ENCODE measurements at regions not wholly inside any gene's neighbourhood (a gene's known extent, or its start where the extent isn't known, plus 50 kb on each side); places are given as distances from the start of the nearest gene placed in this dataset.

DNA sequence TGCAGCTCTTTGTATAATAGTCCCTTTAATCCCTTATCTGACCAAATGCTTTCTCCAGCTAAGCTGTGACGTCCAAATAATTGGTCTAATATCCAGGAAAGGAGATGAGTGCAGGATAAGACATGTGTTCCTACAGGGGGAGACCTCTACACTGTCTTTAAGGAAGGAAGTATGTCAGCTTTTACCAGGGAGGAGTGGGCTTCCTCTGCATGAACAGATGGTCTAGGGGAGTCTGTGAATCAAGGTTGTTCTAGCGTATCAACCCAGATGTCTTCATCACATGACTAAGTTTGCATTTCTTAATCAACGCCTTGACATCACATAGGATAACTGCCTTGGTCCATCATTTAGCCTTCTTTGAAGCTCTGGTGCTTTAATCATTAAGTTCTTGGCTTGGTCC lies 528.2 kb downstream of the MRPL39 start:
- no peak for DNase-seq (ENCODE audit: extremely low read depth, low read depth)

DNA sequence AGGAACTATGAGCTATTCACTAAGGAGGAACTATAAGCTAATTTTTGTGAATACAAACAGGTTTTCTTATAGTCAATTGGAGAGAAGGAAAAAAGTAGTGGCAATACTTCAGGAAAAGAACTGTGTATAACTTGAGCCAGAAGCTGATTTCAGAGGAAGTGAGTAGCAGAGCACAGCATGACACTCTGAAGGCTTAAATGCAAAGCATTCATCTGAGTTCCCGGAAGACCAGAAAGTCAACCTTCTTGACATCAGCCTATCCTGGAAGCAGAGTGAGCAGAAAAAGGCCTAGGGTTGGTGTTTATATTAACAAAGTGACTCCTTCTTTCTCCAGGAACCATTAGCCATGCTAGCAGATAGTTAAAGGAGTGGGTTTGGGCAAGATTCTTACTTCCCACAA lies 545.2 kb downstream of the MRPL39 start:
- no peak for DNase-seq (ENCODE audit: extremely low read depth, low read depth)

DNA sequence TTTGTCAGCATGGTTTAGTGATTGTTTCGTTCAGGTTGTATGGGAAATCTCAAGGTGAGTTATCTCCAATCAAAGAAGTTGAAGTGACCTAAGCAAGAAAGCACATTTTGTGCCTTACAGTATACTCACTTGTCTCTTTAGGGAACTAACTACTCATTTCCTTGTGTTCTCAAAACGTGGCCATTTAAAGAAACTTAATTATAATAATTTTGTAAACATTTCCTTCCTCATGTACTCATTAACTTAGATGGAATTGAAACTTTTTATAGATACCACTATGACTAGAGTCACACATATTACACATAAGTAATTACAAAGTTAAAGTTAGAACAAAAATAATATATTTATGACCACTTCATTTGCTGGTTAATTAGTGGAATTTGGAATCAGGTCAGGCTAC lies 552.6 kb downstream of the MRPL39 start:
- DNase-seq (ENCODE audit: extremely low read depth, low read depth) = no peak

DNA sequence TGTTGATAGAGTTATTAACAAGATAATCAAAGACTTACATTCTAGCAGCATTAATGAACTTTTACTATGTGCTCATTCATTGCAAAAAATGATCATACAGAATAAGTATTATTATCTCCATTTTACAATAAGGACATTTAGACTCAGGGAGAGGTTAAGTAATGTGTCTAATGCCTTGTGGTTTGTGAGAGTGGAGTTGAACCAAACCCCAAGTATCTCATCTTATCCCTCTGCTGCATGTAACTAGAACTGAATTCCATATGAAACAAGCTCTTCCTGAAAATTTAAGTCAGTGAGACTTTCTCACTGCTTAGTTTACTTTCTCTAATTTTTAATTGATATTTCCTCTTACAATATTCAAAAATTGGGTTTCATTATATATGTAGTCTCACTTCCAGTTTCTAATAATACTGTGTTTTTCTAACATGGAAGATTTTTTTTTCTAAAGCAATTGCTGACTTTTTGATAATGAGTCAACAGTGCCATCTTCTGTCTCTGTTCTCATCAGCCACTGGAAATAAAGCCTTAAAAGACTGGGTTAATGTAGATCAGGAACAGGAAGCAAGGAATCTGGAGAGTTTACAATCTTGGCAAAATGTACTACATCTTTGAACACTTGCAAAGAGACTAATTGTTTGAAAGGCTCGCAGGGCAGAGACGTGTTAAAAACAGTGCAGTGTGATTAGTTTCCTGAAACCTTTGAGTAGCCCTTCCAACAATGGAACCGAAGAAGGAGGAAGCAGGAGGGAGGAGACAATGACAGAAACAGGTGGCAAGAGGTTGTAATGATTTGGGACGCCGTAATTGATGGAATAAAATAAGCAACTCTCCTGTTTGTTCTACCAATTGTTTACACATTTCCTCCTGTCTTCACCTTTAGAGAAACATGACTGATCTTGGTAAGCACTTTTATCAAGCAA lies 567.6 kb downstream of the MRPL39 start:
- peak; percentile 22 for DNase-seq (ENCODE audit: extremely low read depth, low read depth)

DNA sequence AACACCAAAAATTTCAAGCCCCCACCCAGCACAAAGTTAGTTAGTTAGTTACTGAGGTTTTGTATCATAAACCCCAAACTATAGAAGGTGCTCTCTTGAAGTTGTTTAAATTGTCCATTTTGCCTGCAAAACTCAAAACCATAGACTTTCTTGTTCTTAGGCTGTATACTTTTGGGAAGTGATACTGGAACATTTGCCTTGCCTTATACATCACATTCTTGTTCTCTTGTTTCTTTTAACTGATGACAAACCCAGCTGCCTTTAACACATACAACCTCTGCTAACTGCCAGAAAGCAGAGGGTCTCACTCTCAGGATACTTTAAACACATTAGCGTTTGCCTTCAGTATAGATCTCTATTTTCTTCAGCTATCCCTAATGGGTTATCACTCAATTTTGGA lies 570.5 kb downstream of the MRPL39 start:
- DNase-seq (ENCODE audit: extremely low read depth, low read depth) = no peak

DNA sequence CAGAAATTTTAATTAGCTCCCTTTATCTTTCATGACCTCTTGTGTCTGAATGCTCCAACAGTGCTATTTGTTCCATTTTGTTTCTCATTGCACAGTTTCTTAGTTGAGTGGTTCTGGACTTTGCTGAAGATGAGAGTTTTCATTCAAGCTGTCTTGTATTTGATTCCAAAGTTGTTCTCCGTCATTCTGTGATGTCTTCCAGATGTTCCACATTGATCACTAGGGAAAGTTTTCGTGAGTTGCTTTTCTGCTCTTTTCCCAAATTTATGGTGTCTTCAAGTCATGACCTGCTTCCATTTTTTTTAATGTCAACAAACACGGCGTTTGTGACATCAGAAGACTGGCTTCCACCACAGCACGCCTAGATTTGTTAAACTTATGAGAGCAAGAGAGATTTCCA lies 575.5 kb downstream of the MRPL39 start:
- DNase-seq (ENCODE audit: extremely low read depth, low read depth) = no peak

DNA sequence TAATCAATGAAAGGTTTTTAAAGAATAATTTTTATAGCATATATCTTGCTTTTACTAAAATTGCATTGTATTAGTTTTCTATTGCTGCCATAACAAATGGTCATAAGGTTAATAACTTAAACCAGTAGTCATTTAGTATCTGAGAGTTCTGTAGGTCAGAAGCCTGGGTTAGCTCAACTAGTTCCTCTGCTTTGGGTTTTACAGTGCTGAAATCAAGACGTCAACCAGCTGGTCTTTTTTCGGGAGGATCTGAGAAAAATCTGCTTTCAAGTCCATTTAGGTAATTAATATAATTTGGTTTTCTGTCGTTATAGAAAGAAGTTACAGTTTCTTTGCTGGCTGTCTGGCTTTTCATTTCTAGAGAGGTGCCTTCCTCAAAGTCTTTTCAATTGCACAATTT lies 577.7 kb downstream of the MRPL39 start:
- no peak for DNase-seq (ENCODE audit: extremely low read depth, low read depth)

DNA sequence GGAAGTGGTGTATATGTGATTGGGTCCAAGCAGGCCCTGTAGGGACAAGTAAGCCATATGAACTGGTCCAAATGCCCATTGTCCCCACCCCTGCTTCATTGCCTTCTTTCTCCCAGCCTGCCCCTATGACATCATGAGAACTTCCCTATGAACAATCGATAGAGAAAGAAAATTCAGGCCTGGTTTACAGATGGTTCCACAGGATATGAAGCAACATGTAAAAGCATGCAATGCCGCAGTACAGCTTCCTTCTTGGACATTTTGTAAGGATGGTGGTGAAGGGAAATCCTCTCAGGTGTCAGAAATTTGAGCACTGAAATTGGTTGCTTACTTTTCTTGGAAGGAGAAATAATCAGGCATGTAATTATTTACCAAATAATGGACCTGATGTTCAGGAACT lies 581.7 kb downstream of the MRPL39 start:
- DNase-seq (ENCODE audit: extremely low read depth, low read depth) = no peak

DNA sequence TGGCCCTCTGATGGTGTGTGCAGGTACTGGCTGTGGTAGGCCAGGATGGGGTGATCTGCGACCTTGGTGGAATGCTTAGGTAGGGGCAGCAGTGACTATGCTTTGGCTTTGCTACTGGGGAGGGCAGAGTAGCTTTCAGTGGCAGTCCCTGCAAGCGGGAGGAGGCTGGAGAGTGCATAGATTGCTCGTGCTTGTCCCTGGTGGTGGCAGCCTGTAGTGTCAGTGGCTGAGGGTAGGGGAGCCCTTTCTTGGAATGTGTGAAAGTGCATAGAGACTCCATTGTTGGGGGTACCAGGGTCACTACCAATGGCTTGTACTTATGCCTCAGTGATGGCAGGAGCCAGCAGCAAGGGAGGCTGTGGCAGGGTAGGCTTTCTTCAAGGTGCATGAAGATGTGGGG lies 582.6 kb downstream of the MRPL39 start:
- no peak for DNase-seq (ENCODE audit: extremely low read depth, low read depth)

DNA sequence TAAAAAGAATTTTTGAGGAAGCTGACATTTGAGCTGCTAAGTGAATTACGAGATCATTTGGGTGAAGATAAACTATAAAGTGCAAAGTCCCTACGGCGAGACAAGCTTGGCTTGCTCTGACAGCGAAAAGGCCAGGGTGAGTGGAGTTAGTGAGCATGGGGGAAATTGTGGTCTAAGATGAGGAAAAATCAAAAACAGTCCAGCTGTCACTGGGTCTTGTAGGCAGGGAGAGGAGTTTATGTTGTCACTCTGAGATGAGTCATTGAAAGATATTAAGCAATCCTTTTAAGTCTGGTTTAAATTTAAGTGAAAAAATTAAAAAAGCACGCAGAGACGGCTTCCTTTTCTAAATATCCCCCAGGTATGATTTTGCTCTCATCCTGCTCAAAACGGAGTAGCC lies 601.9 kb downstream of the MRPL39 start:
- no peak for DNase-seq (ENCODE audit: extremely low read depth, low read depth)

DNA sequence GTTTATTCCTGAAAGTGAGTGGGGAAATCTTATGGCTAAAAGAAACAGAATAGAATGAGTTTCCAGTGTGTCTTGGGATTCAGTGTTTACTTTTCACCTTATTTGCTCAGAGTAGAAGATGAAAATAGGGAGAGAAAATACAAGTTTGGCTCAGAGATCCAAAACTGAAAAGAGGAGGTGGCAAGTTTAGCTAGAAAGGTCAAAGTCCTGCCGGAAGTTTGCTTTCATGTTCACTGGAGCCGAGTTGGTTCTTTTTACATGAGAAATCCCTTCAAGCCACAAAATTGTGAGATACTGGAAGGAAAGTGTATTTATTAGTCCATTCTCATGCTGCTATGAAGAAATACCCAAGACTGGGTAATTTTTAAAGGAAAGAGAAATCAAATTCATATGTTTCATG lies 604.6 kb downstream of the MRPL39 start:
- DNase-seq (ENCODE audit: extremely low read depth, low read depth) = no peak

DNA sequence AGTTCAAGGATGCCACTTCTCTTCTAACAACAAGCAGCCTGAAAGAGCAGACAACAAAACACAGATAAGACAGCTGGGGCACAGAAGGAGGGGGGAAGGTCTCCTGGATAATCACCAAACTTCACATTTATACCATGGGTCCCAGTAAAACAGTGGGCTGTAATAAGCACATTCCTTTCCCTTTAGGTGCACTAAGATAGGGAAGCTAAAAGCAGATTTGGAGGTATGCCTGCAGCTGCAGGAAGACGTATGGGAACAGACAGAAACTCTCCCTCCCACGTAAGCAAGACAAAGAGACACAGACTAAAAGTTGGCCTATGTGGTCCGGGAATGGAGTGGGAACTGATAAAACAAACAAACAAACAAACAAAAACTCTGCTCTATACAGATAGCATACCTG lies 612.1 kb downstream of the MRPL39 start:
- no peak for DNase-seq (ENCODE audit: extremely low read depth, low read depth)

DNA sequence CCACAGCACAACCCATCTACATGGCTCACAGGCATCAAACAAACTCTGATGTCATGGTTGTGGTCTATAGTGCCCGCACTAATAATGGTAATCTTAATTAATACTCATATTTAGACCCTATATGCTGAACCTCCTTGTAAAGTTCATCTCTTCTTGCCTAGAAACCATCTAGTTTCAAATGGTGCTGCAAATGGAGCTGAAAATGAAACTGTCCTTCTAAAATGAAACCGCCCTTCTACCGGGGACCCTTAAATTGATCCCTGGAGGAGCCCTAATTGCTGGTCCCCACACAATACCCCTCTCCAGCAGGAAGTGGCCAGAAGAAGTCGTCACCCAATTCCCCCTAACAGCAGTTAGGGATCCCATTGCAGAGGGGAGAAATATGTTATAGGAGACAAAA lies 612.6 kb downstream of the MRPL39 start:
- DNase-seq (ENCODE audit: extremely low read depth, low read depth) = no peak

DNA sequence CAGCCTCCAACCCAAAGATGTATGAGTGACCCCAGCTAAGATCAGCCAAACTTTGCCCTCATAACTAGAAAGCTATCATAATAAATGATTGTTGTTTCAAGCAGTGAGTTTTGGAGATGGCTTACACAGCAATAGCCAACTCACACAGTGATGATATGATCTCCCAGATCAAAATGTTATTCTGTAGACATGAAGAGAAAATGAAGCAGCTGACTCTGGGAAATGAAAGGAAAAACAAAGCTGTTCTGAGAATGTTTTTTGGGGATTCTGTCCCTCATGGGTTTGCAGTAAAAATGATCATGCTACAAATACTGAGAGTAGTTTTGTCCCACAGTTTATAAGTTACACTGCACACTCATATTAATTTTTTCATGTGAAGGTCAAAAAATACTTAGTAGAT lies 617.8 kb downstream of the MRPL39 start:
- no peak for DNase-seq (ENCODE audit: extremely low read depth, low read depth)

DNA sequence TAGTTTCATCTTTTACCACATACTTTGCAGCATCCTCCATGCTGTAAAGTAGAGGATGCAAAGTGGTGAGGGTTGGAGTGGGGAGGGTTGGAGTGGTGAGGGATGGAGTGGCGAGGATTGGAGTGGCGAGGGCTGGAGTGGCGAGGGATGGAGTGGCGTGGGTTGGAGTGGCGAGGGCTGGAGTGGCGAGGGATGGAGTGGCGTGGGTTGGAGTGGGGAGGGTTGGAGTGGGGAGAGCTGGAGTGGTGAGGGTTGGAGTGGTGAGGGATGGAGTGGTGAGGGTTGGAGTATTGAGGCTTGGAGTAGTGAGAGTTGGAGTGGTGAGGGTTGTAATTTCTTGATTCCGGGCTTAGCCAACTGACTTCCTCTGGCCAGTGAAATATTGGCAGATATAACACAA lies 618.3 kb downstream of the MRPL39 start:
- DNase-seq (ENCODE audit: extremely low read depth, low read depth) = no peak

DNA sequence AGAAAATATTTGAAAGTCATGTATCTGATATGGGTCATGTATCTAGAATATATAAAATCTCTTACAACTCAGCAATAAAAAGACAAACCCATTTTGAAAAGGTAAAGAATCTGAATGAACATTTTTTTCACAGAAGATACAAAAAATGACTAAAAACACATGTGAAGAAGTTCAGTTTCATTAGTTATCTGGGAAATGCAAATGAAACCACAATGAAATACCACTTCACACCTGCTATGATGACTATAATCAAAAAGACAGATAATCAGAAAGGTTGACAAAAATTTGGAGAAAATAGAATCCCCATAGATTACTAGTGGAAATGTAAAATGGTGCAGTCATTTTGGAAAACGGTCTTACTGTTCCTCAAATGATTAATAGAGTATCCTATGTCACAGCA lies 631.0 kb downstream of the MRPL39 start:
- no peak for DNase-seq (ENCODE audit: extremely low read depth, low read depth)

DNA sequence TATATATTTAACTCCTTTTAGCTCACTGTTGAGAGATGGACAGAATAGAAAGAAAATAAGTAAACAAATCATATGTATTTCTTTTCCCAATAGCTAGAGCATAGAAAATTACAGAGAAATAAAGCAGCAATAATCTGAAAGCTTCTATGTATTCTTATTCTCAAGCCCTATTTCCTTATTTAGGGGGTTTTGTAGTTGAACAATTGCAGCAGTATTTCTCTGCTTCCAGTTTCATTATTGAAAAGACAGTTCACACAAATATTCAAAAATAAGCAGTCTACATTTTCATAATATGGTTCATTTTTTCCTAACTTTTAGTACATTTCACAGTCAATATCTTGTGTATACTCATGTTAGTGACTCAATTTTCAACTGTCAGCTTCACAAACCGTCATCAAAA lies 638.2 kb downstream of the MRPL39 start:
- DNase-seq (ENCODE audit: extremely low read depth, low read depth) = no peak

DNA sequence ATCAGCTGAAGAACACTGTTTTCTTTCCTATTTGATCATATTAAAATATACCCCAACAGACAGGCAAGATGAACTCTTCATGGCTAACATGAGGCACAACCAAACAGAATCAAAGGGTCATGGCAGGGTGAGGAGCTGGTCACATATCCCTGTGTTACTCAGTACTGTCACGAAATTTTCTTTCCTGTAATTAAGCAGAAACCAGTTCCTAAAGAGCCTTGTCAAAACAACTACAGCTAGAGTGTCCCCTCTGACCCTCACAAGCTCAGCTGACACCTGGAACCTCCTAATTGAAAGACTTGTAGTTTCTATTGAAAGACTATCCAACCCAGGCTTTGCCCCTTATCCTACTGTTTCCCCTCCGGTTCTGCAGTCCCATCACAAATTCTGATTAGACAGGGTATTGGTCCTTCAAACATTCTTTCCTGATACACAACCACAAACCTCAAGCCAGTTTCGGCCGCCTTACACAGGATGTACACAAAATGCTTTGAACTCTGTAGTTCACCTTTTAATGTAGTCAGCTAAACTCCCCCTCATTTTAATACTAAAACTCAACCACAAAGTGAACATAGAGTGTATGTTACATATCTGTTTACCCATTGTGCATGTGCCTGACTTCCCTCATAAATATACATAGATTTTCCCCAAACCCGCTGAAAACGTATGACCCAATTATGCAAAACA lies 651.9 kb downstream of the MRPL39 start:
- no peak for DNase-seq (ENCODE audit: extremely low read depth, low read depth)

DNA sequence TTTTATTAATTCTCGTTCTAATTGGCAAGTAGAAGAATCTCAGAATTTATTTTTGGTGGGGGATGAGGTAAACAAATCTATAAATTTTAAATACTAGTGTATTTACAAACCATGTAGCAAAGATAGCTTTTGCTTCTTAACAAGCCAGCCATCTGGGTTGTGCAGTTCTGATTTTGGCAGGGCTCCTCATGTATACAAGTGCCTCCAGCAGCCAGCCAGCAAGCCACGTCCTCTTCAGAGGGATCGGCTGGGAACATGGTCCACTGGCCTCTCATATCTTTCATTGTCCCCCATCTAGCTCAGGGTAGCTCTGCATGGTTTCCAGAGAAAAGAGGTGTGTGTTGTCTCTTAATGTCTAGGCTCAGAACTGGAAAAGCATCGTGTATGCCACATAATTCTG lies 659.1 kb downstream of the MRPL39 start:
- no peak for DNase-seq (ENCODE audit: extremely low read depth, low read depth)

DNA sequence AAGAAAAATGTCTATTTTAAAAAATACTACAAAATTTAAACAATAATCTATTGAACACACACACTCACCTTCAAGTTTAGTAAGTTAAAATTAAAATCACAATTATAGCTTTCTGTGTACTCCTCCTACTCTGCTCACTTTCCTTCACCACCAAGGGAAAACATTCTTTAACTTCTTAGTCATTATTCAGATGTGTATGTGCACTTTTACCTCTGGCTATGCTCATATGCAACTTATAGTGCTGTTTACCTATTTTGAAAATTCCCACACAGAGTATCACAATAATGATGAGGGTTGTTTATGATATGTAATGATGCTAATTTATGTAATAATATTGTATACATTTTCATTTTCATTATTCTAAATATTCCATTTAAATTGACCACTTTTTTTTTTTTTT lies 661.4 kb downstream of the MRPL39 start:
- no peak for DNase-seq (ENCODE audit: extremely low read depth, low read depth)

DNA sequence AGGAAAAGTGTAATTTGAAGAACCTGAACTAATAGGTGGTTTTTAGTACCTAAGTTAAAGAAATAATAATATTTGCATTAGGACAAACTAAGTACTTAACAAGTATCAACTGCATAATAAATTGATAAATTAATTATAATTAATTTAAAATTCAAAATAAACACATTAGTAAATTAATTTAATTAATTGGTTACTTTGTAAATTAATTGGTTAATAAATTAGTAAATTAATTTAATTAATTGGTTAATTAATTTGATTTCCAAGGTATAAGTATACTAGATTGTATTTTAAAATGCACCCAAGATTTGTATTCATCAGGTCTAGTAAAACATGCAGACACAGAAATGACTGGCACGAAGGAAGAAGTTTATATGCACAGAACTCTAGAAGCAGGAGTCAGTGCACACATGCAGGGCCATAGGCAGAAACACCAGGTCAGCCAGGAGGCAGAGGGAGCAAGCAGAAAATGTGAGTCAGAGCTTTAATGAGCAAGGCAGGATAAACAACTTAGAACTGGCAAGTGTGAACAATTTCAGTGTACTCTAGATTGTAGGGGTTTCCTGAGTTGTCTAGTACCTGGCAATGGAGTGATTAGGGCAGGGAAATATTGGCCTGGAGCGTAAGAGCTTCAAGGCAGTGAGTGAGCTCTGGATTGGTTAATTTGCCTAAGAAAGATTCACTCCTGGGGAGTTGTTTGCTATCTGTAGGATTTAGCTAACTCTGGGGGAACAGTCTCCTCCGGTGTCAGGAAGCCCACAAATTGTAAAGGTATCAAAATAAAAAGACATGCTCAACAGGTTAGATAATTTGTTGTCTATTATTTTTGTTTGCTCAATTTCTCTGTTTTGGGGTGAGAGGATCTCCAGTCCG lies 665.7 kb downstream of the MRPL39 start:
- no peak for DNase-seq (ENCODE audit: extremely low read depth, low read depth)
